GOT3 (cell line): ENCODE measurements at regions not wholly inside any gene's neighbourhood (a gene's known extent, or its start where the extent isn't known, plus 50 kb on each side); places are given as distances from the start of the nearest gene placed in this dataset.
"Not testable (repeated sequence)": the region's sequence is repeated elsewhere in the genome, so short reads cannot be mapped to it uniquely, and the experiment has no call there.

Source experiments
- DNase-seq: peaks from one replicate; lab custom pipeline; 2025; ENCODE audit warnings: mixed read lengths; lab: John Stamatoyannopoulos, UW

- DNase-seq, result no peak
Measured at GRCh38 chr1:229920683-229921082, 146.4 kb upstream of the GALNT2 start.

GRCh38 chr1:229922249-229922648 lies 144.8 kb upstream of the GALNT2 start:
- DNase-seq, result no peak

DNA sequence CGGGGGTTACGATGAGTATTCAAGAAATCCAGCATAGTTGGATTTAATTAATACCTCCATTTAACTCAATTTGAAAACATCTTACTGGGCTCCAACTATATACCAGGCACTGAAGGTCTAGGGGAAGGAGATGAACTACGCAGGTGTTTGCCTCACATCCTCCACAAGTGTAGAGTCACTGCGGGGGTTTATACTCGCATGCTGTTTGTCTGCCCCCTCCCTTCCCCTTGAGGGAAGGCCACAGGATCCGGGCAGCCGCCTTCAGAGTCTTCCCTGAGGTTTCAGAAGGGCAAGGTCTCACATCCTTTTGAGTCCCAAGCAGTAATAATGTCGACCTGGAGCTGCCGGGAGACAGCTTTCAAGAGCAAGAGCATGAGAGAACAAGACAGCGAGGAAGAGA lies 142.4 kb upstream of the GALNT2 start:
- DNase-seq, result no peak

DNA sequence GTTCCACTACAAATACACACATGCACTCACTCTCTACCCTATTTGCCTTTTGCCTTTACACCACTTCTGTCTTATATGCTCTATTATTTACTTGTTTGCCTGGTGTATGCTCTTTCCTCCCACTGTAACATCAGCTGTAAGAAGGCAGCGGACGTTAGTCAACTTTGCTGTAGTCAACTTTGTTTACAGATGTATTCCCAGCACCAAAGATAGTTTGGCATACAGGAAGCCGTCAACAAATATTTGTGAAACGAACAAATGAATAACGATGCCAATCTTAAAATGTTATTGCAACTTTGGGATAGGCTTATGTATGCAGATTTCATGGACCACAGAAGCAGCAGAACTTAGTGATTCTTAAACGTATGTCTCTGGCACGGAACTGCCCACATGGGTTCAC lies 138.3 kb upstream of the GALNT2 start:
- DNase-seq, result no peak

GRCh38 chr1:229931751-229932150 lies 135.3 kb upstream of the GALNT2 start:
- DNase-seq, result not testable (repeated sequence)

DNA sequence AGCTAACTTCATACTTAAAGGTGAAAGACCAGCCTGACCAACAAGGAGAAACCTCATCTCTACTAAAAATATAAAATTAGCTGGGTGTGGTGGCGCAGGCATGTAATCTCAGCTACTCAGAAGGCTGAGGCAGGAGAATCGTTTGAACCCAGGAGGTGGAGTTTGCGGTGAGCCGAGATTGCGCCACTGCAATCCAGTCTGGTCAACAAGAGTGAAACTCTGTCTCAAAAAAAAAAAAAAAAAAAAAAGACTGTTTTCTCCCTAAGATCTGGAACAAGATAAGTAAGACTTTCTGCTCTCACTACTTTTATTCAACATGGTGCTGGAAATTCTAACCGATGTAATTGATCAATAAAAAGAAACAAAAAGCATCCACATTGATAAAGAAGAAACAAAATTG lies 131.9 kb upstream of the GALNT2 start:
- DNase-seq, result not testable (repeated sequence)

DNA sequence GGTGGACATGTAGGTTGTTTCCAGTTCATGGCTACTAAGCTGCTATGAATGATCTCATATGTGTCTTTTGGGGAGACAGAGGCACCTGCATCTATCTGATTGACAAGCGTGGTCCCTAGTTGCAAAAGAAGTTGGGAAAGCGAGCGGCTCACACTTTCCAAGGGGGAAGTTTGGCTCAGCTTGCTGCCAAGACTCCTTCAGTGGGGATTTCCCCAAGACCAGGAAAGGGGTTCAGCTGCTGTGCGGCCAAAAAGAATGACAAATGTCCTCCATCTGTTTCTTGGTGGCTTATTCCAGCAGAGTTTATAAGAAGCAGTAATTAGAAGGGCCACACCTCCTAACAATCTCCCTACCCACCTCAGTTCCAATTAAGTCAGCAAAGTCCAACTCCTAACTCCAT lies 128.5 kb upstream of the GALNT2 start:
- no peak for DNase-seq

DNA sequence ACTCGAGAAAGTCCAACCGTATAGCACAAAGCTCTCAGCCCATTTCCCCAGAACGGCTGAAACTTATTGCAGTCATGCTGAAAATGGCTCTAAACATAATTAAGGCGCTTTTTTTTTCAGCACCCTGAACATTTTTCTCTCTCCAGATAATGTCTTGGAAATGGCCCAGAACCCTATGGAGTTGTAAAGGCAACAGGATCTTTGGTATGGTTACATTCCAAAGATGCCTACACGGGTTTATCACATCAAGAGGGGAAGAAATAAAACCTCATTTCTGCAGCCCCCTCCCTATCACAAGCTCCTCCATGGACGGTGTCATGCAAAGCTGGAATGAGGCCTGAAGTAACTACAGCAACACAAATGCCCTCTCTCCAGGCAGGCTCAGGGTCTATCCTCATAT lies 126.4 kb upstream of the GALNT2 start:
- DNase-seq, result no peak

DNA sequence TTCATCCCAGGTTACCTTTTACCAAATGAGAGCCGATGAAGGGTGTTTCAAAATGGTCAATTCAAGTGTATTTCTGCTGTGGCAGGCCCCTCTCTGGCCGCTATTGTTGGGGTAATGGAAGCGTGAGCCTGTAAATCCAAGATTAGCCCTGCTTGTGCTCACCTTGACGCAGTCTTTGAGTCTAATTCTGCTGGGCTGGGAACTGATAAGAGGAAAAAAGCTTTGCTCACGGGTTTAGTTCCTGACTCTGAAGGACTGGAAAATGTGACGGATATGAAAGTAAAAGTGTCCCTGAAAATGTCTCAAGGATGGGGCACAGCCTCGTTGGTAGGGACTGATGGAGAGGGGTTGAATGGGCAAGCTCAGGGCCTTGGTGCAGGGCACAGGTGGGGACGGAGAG lies 125.9 kb upstream of the GALNT2 start:
- no peak for DNase-seq

- DNase-seq, result no peak
Measured at GRCh38 chr1:229941831-229942230, 125.2 kb upstream of the GALNT2 start.

DNA sequence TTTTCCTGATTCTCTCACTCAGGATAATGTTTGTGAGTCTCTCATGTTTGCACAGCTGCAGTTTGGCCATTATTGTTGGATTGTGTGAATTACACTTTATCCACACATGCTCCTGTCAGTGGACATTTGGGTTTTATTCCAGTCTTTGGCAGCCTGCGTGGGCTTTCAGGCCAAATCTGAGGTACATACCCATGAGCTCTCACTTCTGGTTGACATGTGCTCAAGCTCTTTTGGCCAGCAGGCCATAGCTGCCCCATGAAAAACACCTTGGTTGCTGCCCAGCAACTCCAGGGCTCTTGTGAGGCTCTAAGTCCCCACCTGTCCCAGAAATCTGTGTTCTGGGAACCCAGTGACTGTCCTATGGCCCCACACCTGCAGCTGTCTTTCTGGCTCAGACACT lies 124.5 kb upstream of the GALNT2 start:
- DNase-seq, result no peak

- DNase-seq, result no peak
Measured at GRCh38 chr1:229943148-229943714, 123.8 kb upstream of the GALNT2 start.

DNA sequence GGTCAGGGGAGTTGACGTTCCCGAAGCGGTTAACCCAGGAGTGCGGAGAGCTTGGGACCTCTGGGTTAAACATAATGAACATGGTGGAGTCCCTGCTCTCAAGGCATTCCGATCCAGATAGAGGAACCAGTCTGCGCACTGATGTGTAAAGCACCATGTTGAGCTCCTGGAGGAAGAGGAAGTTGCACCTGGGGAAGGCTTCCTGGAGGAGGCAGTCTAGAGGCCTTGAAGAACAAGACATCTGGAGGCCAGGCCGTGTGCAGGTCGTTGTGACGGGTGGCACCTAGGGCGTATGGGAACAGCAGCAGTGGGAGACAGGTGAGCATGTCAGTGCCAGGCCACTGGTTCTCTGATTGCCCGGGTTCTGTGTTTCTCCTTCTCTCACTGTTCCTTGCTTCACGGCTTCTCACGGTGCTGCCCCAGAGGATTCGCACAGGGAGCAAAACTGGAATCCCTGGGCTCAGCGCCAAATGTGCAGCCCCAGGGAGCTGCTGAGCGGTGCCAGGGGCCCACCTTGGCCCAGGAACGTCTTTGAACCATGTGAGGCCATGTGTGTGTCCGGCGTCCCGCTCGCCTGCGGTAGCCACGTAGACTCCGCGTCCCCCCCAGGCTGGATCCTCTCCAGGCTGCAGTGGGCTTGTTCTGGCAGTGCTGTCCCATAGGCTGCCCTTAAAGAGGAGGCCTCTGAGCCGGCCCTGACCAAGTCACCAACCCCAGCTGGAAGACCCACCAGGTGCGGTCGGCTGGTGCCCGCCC lies 122.9 kb upstream of the GALNT2 start:
- no peak for DNase-seq

DNA sequence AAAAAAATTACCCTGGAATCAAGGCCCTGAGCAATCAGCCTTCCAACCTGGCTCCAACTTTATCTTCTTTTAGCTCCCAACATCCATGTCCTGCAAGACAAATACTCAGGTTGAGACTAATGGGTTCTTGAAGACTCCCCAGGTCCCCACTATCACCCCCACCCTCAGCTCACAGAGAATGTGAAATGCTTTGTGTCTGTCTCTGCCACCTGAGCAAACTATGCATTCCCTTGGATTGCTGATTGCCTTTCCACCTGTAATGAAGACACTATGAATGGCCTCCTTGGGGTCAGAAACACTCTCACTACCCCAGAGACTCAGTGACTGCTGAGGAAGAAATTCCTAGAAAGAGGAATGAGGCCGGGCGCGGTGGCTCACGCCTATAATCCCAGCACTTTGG lies 121.2 kb upstream of the GALNT2 start:
- DNase-seq, result no peak

GRCh38 chr1:229947968-229948367 lies 119.1 kb upstream of the GALNT2 start:
- DNase-seq, result no peak

- DNase-seq, result no peak
Measured at GRCh38 chr1:229948438-229948837, 118.6 kb upstream of the GALNT2 start.

DNA sequence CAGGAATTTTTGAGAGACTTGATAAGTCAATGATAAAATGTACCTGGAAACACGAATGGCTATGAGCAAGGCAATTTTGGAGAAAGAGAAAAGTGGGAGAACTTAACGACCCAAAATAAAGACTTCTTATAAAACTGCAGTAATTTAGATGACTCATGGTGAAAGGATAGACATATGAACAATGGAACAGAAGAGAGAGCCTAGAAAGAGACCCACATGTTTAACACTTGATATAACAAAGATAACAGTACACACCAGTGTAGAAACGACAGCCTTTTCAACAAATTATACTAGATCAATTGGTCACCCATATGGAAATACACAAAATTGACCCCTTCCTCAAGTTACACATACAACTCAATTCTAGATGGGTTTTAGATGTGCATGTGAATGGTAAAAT lies 117.5 kb upstream of the GALNT2 start:
- no peak for DNase-seq

GRCh38 chr1:229950020-229950419 lies 117.0 kb upstream of the GALNT2 start:
- no peak for DNase-seq

- no peak for DNase-seq
Measured at GRCh38 chr1:229950908-229951307, 116.1 kb upstream of the GALNT2 start.

DNA sequence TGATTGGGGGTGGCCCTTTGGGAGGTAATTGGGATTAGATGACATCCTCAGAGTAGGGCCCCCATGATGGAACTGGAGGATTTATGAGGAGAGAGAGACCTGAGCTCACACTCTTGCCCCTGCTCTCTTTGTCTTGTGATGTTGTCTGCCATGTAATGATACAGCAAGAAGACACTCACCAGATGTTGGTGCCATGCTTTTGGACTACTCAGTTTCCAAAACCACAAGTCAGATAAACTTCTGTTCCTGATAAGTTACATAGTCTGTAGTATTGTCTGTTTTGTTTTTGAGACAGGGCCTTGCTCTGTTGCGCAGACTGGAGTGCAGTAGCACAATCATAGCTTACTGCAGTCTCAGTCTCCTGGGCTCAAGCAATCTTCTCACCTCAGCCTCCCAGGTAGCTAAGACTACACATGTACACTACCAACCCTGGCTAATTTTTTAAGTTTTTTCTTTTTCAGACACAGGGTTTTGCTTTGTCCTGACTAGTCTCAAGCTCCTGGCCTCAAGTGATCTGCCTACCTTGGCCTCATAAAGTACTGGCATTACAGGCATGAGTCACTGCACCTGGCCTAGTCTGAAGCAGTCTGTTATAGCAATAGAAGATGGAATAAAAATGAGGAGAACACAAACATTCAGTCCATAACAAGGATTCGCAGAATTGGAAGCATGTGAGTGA lies 115.0 kb upstream of the GALNT2 start:
- no peak for DNase-seq

- DNase-seq, result no peak
Measured at GRCh38 chr1:229952670-229953520, 114.1 kb upstream of the GALNT2 start.

- no peak for DNase-seq
Measured at GRCh38 chr1:229953736-229954326, 113.2 kb upstream of the GALNT2 start.
